DND-41 (cell line): ENCODE measurements at regions not wholly inside any gene's neighbourhood (a gene's known extent, or its start where the extent isn't known, plus 50 kb on each side); places are given as distances from the start of the nearest gene placed in this dataset.

Experiments used
- EZH2 ChIP-seq: IDR thresholded peaks from 3 replicates; pipeline ENCODE4 v1.6.1; 2012; ENCODE audit warnings: borderline replicate concordance, low read depth, mild to moderate bottlenecking, moderate library complexity, low read length, inconsistent platforms; ENCODE audit not compliant: severe bottlenecking
- TF ChIP-seq, protein P1 (sequence below): IDR thresholded peaks from 2 replicates; pipeline ENCODE4 v1.5.1; 2012; ENCODE audit warnings: borderline replicate concordance, low read length, moderate library complexity, mild to moderate bottlenecking; ENCODE audit not compliant: poor library complexity, severe bottlenecking; ENCODE audit errors: extremely low read depth

DNA sequence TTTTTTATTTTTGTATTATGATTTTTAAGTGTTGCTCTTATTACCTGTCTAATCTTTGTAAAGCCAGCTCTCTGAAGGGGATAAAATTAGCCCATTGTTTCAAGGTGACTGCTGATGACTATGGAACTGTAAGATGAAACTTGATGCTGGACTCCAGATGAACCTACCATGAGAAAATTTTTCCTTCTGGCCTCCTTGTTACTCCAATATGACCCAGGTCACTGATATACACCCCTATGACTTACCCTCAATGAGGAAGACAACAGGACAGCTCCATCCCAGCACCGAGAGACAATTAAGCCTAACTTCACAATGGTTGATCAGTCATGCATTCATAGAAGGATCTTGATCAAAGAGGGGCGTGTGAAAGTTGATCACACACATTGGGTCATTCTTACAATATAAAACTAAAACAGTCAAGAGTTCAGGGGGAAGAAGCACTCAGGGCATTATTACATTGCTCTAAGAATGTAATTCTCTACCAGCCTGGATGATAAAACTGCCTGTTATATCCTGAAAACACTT lies 230.8 kb upstream of the AGTR2 start:
- TF ChIP-seq, protein P1, sequence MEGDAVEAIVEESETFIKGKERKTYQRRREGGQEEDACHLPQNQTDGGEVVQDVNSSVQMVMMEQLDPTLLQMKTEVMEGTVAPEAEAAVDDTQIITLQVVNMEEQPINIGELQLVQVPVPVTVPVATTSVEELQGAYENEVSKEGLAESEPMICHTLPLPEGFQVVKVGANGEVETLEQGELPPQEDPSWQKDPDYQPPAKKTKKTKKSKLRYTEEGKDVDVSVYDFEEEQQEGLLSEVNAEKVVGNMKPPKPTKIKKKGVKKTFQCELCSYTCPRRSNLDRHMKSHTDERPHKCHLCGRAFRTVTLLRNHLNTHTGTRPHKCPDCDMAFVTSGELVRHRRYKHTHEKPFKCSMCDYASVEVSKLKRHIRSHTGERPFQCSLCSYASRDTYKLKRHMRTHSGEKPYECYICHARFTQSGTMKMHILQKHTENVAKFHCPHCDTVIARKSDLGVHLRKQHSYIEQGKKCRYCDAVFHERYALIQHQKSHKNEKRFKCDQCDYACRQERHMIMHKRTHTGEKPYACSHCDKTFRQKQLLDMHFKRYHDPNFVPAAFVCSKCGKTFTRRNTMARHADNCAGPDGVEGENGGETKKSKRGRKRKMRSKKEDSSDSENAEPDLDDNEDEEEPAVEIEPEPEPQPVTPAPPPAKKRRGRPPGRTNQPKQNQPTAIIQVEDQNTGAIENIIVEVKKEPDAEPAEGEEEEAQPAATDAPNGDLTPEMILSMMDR, result no peak
- no peak for TF ChIP-seq EZH2
